SU-DHL-6 (cell line): ENCODE measurements at regions not wholly inside any gene's neighbourhood (a gene's known extent, or its start where the extent isn't known, plus 50 kb on each side); places are given as distances from the start of the nearest gene placed in this dataset.

Experiments used
- CTCF ChIP-seq: fragments of 200-600 bp; sonication (generic); IDR thresholded peaks from one replicate; pipeline ENCODE4 v1.5.1; 2017; ENCODE audit warnings: antibody characterized with exemption, mild to moderate bottlenecking, low read length, moderate library complexity; ENCODE audit not compliant: insufficient read depth, poor library complexity, severe bottlenecking
- EZH2phosphoT487 ChIP-seq: fragments of 200-600 bp; sonication (generic), shearing (Covaris generic); conservative IDR thresholded peaks from 2 replicates; pipeline ENCODE4 v1.6.1; 2018; ENCODE audit warnings: mild to moderate bottlenecking, antibody characterized with exemption, low read length, moderate library complexity, mixed read lengths

GRCh38 chr14:105694961-105695360 is 168.6 kb downstream of the TMEM121 start:
- TF ChIP-seq CTCF (no peak), EZH2phosphoT487 (no peak)
